ENCODE measurements at regions not wholly inside any gene's neighbourhood (a gene's known extent, or its start where the extent isn't known, plus 50 kb on each side); places are given as distances from the start of the nearest gene placed in this dataset.

DNA sequence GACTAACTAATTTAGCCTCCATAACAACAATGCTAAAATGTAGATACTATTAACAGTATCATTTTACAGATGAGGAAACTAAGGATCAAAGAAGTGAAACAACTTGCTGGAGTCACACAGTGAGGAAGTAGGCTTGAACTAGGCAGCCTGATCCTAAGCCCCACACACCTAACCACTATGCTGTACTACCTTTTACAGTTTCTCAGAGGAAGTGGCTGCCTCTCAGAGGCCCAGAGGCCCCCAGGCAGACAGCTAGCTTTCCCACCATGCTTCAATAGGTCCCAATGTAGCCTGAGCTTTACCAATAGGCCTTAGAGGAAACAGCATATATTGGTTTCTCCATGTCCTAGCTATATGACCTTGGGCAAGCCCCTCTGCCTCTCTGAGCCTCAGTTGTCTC lies 69.4 kb upstream of the PJA1 start:
- H2AFZ ChIP-seq: no peak overlapping the region
- TF ChIP-seq, protein P1, sequence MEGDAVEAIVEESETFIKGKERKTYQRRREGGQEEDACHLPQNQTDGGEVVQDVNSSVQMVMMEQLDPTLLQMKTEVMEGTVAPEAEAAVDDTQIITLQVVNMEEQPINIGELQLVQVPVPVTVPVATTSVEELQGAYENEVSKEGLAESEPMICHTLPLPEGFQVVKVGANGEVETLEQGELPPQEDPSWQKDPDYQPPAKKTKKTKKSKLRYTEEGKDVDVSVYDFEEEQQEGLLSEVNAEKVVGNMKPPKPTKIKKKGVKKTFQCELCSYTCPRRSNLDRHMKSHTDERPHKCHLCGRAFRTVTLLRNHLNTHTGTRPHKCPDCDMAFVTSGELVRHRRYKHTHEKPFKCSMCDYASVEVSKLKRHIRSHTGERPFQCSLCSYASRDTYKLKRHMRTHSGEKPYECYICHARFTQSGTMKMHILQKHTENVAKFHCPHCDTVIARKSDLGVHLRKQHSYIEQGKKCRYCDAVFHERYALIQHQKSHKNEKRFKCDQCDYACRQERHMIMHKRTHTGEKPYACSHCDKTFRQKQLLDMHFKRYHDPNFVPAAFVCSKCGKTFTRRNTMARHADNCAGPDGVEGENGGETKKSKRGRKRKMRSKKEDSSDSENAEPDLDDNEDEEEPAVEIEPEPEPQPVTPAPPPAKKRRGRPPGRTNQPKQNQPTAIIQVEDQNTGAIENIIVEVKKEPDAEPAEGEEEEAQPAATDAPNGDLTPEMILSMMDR (IDR thresholded peaks at IDR 0.05): no peak
- H3K4me1 ChIP-seq: peaks cover 5% of the 10 kb centered on the region
- H3K4me2 ChIP-seq (ENCODE audit: low read length): no peak overlapping the region
- H3K27me3 ChIP-seq (ENCODE audit: control insufficient read depth, insufficient read depth, low read length): no peaks in the 10 kb centered on the region
- H3K36me3 ChIP-seq (ENCODE audit: control insufficient read depth, insufficient read depth, low read length): no peaks in the 10 kb centered on the region
- no peaks in the 10 kb centered on the region for H3K79me2 ChIP-seq
- no peak overlapping the region for H3K9ac ChIP-seq
- H3K9me3 ChIP-seq (ENCODE audit: control insufficient read depth, low read length): no peaks in the 10 kb centered on the region
- no peak overlapping the region for H3K4me3 ChIP-seq (ENCODE audit: low read depth, low read length)
- no peak overlapping the region for H3K27ac ChIP-seq

DNA sequence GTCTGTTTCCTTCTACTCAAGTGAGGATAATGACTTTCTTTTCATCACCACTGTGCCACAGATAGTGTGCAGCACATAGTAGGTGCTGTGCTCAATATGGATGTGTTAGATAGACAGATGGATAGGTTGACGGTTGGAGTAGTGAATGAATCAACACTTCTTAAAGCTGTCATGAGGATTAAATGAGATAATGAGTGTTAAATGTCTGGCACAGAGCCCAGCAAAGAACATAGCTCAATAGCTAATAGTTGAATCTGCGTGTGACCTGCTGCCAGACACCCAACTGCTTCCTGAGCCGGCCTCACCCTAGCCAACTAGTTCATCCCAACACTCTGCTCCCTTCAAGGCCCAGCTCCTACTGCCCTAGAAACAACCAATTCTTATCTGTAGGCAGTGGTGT lies 67.7 kb upstream of the PJA1 start:
- TF ChIP-seq, protein P1 (IDR thresholded peaks at IDR 0.05): no peak
- no peaks in the 10 kb centered on the region for H3K9me3 ChIP-seq (ENCODE audit: control insufficient read depth, low read length)
- H3K4me3 ChIP-seq (ENCODE audit: low read depth, low read length): no peak overlapping the region
- H3K27me3 ChIP-seq (ENCODE audit: control insufficient read depth, insufficient read depth, low read length): no peaks in the 10 kb centered on the region
- no peak overlapping the region for H2AFZ ChIP-seq
- no peaks in the 10 kb centered on the region for H3K36me3 ChIP-seq (ENCODE audit: control insufficient read depth, insufficient read depth, low read length)
- H3K4me1 ChIP-seq: peaks cover 5% of the 10 kb centered on the region
- H3K79me2 ChIP-seq: no peaks in the 10 kb centered on the region
- no peak overlapping the region for H3K9ac ChIP-seq
- H3K27ac ChIP-seq: no peak overlapping the region
- H3K4me2 ChIP-seq (ENCODE audit: low read length): no peak overlapping the region

DNA sequence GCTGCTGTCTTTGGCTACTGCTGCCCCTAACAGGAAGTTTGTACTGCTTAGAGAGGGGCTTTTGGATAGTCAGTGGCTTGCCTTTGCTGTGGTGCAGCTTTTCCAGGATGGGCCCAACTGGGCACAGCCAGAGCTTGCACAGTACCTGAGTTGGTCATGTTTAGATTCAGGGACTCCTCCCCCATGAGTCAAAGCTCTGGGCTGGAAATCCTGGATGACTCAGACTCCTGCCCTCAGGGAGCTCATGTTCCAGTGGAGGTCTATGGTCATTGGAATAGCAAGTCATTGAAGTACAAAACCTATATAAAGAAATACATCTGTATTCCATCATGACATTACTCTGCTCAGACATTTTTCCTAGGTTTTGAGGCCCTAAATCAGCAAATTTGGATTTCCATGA lies 66.7 kb upstream of the PJA1 start:
- Histone ChIP-seq H2AFZ (no peak overlapping the region), H3K9ac (no peak overlapping the region), H3K27ac (no peak overlapping the region), H3K4me1 (peaks cover 1% of the 10 kb centered on the region), H3K9me3 (ENCODE audit: control insufficient read depth, low read length) (no peaks in the 10 kb centered on the region), H3K36me3 (ENCODE audit: control insufficient read depth, insufficient read depth, low read length) (no peaks in the 10 kb centered on the region), H3K79me2 (no peaks in the 10 kb centered on the region), H3K4me3 (ENCODE audit: low read depth, low read length) (no peak overlapping the region), H3K4me2 (ENCODE audit: low read length) (no peak overlapping the region), H3K27me3 (ENCODE audit: control insufficient read depth, insufficient read depth, low read length) (no peaks in the 10 kb centered on the region)
- TF ChIP-seq, protein P1 (IDR thresholded peaks at IDR 0.05): no peak

DNA sequence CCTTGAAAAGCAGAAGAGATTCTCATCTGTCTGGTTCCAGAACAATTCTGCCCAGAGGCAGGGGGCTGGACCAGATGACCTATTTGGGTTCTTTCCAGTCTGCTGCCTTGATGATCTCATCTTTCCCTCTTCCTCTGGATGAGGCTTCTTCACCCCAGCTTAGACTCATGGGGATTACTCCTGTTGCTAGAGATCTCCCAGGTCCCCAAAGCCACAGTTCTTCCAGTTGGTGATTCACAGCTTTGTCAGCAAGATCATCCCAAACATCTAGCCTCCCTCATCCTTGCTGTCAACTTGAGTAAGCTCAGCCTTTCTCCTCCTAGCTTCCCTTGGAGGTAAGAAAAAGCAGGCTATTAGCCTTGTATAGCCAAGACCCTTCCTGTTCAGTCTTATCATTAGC lies 64.2 kb upstream of the PJA1 start:
- Histone ChIP-seq H3K27ac (no peak overlapping the region), H3K9ac (no peak overlapping the region), H2AFZ (no peak overlapping the region), H3K36me3 (ENCODE audit: control insufficient read depth, insufficient read depth, low read length) (no peaks in the 10 kb centered on the region), H3K4me1 (no peaks in the 10 kb centered on the region), H3K9me3 (ENCODE audit: control insufficient read depth, low read length) (no peaks in the 10 kb centered on the region), H3K4me2 (ENCODE audit: low read length) (no peak overlapping the region), H3K27me3 (ENCODE audit: control insufficient read depth, insufficient read depth, low read length) (no peaks in the 10 kb centered on the region), H3K4me3 (ENCODE audit: low read depth, low read length) (no peak overlapping the region), H3K79me2 (no peaks in the 10 kb centered on the region)
- TF ChIP-seq, protein P1 (IDR thresholded peaks at IDR 0.05): no peak

DNA sequence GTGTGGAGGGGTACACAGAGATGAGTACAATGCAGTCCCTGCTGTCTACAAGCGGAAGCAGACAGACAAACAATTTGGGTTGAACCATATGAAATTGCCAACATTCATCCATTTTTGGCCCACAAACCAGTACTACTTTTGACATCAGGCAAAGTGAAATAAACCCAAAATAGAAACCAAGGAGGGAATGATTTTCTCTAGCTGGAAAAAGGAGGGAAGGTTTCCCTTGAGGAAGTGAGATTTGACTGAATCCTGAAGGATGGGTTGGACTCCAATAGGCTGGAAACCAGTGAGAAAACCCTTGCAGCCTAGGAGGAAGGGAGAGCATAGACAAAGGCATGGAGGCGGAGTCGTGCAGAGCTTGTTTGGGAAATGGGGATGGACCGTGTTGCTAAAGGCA lies 63.5 kb upstream of the PJA1 start:
- H3K4me3 ChIP-seq (ENCODE audit: low read depth, low read length): no peak overlapping the region
- no peaks in the 10 kb centered on the region for H3K27me3 ChIP-seq (ENCODE audit: control insufficient read depth, insufficient read depth, low read length)
- no peak overlapping the region for H3K27ac ChIP-seq
- H2AFZ ChIP-seq: no peak overlapping the region
- TF ChIP-seq, protein P1 (IDR thresholded peaks at IDR 0.05): no peak
- no peaks in the 10 kb centered on the region for H3K9me3 ChIP-seq (ENCODE audit: control insufficient read depth, low read length)
- no peaks in the 10 kb centered on the region for H3K79me2 ChIP-seq
- H3K4me1 ChIP-seq: no peaks in the 10 kb centered on the region
- no peaks in the 10 kb centered on the region for H3K36me3 ChIP-seq (ENCODE audit: control insufficient read depth, insufficient read depth, low read length)
- H3K4me2 ChIP-seq (ENCODE audit: low read length): no peak overlapping the region
- H3K9ac ChIP-seq: no peak overlapping the region

Measured in parathyroid adenoma (tissue), 2 donors.